Dermis blood vessel endothelial cell (primary cell): ENCODE measurements at regions not wholly inside any gene's neighbourhood (a gene's known extent, or its start where the extent isn't known, plus 50 kb on each side); places are given as distances from the start of the nearest gene placed in this dataset.
A peak's percentile ranks its signal among the peaks of the same experiment; 100 is the strongest.

Source experiments
- DNase-seq: peaks from one replicate; pipeline ENCODE4 v3.0.0; 2010

DNA sequence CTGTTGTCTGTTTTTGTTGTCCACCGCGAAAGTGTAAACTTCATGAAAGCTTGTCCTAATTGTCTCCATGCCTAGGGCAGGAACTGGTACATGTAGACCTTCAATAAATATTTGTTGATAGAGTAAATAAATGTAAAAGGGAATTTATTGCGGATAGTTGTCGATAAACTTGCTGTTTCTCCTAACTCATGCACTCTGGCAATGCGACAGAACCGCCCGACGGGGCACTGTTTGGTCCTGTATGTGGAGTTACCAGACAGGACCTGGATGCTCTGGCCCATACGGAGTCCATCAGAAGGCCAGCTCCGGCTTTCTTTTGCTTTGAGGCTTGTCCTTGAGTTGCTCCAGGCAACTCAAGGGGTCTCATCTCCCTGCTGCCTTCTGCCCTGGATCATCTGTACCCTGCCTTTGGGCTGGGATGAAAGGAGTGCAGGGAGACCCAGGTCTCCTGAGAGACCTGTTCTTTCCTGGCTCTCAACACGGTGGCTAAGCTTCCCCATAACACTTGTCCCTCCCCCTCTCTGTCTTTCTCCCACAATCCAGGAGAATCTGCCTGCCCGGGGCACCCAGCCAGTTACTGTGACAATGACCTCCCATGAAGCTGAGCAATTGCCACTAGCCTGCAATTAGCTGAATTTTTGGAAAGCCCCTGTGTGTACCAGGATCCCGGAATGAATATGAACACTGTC, 149.5 kb upstream of the PTCH1 start:
- DNase-seq, result no peak

DNA sequence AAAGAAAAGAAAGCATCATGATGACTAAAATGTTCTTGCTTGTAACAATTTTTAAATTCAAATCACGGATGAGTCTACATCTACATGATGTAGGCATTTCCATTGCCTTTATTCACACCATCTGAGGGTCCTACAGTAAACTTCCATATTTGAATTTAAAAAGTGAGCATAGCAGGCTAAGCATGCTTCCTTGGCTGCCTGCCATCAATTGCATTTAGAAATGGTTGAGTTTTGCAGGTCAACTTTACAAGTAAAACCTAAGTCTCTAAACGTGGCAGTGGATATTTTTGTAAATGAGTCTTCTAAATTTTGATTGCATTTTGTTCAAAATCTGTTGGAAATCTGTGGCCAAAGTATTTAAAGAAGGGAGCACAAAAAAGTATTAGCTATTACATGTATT, 136.5 kb upstream of the PTCH1 start:
- DNase-seq, result no peak

DNA sequence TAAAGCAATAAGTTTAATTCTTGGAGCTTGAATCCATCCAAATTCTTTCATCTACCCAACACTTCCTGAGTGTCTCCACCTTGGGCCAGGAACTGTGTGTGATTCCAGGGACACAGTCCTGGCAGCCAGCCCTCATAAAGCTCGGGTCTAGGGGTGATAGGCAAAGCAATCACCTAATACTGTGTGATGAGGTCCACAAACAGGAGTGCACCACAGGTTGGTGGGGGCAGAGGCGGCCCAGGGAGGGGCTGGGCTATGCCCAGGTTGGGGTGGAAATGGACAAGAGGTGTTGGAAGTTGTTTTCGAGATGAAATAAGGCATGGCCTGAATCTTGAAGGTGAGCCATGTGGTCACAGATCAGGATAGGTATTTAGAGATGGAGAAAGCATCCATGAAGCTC, 133.9 kb upstream of the PTCH1 start:
- no peak for DNase-seq

DNA sequence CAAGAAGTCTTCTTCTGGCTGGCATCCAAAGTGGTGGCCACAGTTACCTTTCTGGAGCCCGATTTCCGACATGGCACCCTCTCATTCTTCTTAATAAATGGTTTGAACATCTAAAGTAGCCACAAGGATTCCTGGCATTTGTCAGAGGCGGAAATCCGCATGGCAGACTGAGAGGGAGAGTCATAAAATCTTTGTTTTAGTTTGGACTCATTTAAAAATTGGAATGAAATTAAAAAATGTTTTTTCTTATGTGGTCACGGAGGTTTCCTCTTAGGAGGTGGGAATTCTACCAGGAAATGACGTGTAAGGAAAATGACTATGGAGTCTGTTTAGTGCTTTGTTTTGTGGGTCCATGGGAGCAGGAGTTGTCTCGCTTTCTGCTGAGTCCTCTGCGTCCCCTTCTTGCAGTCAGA, 133.0 kb upstream of the PTCH1 start:
- DNase-seq, result peak; percentile 6

- no peak for DNase-seq
These were observed 131.5 kb upstream of the PTCH1 start for GRCh38 chr9:95648225-95648624.

DNA sequence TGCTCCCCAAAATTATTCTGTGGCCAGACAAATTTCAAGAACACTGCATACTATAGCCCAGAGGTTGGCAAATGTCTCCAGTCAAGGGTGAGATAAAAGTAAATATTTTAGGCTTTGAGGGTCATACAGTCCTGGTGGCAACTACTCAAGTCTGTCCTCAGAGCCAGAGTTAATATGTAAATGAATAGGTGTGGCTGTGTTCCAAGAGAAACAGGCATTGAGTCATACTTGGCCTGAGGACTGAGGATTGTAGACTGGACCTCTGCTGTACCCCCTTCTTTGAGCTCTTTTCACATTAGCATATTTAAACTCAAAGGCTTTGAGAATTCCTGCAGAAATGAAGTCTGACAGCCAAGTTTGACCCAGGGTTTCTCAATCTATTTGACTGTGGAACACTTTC, 129.2 kb upstream of the PTCH1 start:
- DNase-seq, result peak; percentile 55

GRCh38 chr9:95645579-95645978, 128.8 kb upstream of the PTCH1 start:
- no peak for DNase-seq

DNA sequence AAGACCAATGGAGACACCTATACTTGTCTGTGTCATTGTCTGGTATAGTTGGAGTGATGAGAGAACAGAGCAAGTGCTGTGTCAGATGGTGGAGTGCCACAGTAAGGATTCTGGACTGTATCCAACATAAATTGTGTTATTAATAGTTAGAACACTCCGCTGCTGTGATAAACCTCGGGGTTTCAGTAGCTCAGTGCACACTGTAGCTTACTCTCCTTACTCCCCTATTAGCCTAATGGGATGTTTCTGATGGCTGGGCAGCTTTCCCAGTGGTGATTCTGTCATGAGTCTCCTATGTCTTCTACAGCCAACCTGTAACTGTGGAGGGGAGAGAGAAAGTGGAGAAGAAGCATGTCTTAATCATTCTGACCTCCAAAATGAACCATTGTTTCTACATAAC, 127.6 kb upstream of the PTCH1 start:
- DNase-seq, result peak; percentile 17

- DNase-seq, result no peak
These were observed 126.8 kb upstream of the PTCH1 start for GRCh38 chr9:95643619-95644018.

GRCh38 chr9:95642189-95642588, 125.4 kb upstream of the PTCH1 start:
- DNase-seq, result no peak

DNA sequence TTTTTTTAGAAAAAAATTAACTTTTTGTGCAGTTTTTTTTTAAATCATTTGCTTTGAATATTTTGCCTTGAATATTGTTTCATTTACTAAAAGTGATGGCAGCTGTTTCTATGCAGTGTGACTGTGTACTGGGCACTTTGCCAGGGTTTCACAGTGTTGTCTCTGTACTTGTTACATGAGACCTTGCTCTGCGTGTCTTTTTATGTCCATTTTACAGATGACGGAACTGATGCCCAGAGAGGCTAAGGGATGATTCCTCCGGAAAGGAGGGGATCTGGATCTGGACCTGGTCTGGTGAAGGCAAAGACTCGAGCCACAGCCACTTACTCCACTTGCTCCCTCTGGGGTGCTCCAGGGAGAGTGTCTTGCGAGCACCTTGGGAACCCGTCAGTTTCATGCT, 124.8 kb upstream of the PTCH1 start:
- DNase-seq, result peak; percentile 43

DNA sequence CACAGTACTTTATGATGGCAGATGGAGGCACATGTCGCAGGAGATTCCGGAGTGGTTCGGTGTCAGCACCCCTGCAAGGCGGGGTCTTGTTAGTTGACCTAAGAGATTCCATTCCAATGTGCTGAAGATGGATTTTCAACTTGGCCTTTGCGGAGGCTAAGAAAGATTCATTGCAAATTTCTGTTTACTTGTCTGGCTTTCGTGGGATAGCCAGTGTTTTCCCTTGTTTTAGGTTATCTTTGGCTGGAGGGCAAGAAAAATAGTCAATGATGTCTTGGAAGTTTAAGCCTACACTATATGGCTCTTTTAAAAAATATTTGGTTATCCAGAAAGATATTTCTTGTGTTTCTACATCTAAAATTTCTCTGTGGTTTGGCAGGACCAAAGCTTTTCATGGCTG, 123.6 kb upstream of the PTCH1 start:
- no peak for DNase-seq

DNA sequence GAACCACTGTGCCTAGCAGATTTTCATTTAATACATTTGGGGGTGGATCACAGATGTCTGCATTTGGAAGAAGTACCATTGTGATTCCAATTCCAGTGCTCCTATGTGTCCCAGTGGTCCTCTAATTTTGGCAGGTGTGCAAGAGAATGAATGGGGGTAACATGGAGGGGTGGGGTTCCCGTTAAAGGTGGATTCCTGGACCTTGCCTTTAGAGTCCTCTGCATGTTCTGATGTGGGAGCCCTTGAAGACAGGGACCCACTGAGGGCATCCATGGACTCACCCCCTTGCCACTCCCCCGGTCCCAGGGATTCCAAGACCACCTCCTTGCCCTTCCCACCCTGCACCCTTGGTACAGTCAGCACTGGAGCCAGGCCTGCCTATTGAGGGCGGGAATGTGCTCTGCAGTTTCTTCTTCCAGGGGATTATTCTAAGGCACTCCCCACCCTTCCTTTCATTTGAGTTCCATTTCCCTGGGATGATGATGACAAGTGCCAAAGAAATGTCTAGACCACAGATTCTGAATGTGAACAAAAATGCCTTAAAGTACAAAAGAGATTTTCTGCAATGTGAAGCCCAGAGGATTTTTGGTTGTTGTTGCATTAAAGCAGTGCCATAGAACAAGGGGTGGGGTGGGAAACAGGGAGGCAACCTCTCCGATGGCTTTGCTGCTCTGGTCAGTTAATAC, 119.4 kb upstream of the PTCH1 start:
- DNase-seq, result no peak

GRCh38 chr9:95634536-95634935, 117.8 kb upstream of the PTCH1 start:
- DNase-seq, result no peak

- no peak for DNase-seq
These were observed 117.3 kb upstream of the PTCH1 start for GRCh38 chr9:95634114-95634513.

DNA sequence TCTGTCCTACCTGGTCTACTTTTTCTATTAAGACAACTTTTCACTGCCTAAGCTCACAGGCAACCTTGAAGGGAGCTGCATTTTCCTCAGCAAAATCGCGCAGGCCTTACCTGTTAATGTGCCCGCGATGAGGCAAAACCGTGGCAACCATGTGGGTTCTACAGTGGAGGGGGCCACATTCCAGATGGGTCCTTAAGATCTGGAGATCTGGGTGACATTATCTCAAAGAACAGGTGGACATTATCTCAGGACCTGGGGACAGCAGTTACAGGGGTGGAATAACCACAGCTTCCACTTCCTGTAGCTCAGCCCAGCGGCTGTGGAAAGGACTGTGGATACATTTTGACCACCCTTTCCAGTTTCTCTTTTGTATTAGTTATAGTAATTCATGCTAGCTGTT, 112.8 kb upstream of the PTCH1 start:
- DNase-seq, result no peak

GRCh38 chr9:95627802-95628201, 111.0 kb upstream of the PTCH1 start:
- DNase-seq, result peak; percentile 86

DNA sequence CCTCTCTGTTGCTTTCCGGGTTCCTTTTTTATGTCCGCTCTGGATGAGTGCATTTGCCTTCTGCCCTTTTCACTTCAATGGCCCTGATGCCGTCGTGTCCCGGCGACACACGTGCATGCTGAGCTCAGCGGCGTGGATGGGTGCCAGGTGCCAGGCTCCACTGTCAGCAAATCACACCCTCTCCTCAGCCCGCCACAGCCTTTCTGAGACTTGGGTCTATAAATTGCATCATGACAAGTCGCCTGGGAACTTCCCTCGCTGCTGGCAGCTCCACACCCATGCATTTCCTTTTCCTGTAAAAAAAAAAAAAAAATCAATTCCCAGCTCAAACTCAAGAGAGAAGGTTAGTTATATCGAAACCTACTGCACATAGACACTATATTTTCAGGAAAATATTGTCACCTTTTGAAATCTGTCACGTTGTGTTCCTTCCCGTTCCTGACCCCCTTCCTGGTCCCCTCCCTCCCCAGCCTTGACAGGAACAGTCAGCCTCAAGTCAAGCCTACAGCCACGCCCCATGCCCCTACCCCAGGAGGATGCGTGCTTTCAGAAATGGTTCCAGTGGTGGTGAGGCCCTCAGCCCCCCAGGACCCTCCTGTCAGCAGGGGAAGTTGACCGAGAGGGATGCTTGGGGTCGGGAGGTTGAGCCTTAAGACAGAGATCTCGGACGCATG, 110.3 kb upstream of the PTCH1 start:
- DNase-seq, result peak; percentile 92

DNA sequence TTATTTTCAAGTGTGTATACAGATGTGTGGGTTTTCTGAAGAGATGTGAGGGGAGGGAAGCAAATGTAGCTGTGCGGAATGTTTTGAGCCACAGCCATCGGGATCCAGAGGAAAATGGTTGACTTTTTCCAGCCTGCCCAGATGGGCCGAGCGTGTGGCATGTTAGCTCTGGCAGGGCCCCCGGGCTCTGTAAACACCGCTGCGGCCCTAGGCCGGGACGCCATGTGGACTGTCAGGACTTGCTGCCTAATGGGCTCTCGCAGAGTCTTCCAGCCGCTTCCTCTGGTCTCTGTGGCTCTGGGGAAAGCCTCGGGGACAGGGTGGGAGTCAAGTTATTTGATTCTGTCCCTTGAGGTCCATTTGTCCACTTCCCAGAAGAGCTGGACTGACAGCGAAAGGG, 109.6 kb upstream of the PTCH1 start:
- DNase-seq, result no peak

DNA sequence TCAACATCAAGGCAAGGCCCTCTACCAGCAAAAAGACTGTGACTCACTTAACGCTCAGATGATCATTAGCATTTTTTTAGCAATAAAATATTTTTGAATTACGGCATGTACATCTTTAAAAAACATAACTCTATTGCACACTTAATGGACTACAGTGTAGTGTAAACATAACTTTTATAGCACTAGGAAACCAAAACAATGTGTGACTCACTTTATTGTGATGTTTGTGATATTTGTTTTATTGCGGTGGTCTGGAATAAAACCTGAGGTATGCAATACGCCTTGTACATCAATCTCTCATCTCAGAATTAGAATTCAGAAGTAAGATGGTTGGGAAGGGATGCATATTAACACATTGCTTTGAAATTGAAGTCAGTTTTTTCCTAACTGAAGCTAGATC, 106.9 kb upstream of the PTCH1 start:
- no peak for DNase-seq

DNA sequence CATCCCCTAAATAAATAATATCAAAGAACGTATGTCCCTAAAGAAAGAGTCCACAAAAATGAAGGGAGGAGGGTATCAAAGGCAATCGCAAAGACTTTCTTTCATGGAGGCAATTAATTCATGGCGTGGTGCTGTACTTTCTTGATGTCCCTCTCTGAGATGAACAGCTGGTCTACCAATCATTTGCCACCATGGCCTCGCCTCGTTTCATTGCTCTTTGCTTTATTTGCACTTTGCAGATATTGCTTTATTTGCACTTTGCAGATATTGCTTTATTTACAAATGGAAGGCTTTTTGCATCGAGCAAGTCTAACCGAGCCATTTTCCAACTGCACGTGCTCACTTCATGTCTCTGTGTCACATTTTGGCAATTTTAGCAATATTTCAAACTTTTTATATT, 104.0 kb upstream of the PTCH1 start:
- DNase-seq, result no peak

GRCh38 chr9:95620314-95620713, 103.5 kb upstream of the PTCH1 start:
- no peak for DNase-seq

GRCh38 chr9:95615246-95615645, 98.5 kb upstream of the PTCH1 start:
- no peak for DNase-seq

DNA sequence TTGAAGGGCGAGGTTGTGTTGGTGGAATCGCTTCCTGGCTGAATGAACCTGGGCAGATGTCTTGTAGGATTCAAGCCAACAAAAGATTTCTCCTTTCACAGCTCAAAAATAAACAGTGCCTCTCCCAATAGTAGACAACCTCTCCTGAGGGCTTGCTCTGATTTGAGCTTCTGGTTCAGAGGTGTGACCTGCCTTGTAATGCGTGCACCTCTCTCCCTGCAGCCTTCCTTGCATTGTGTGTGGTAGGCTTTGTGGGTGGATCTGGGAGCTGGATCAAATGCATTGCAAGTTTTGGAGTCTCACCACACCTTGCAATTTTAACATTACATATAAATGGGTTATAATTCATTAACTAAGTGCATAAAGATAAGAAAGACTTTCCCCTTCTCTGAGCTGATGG, 96.9 kb upstream of the PTCH1 start:
- no peak for DNase-seq
